C4-2B (cell line): ENCODE measurements at regions not wholly inside any gene's neighbourhood (a gene's known extent, or its start where the extent isn't known, plus 50 kb on each side); places are given as distances from the start of the nearest gene placed in this dataset.

ENCODE experiments used
- CTCF ChIP-seq: fragments of 450-650 bp; conservative IDR thresholded peaks from 2 replicates; pipeline ENCODE4 v1.5.1; 2017; ENCODE audit warnings: mild to moderate bottlenecking
- ZFX ChIP-seq: fragments of 450-650 bp; IDR thresholded peaks from 2 replicates; pipeline ENCODE4 v1.6.1; 2017

GRCh38 chr13:103844471-103844870, 778.3 kb upstream of the SLC10A2 start:
- no peak for TF ChIP-seq CTCF
- no peak for TF ChIP-seq ZFX
